ENCODE measurements at regions not wholly inside any gene's neighbourhood (a gene's known extent, or its start where the extent isn't known, plus 50 kb on each side); places are given as distances from the start of the nearest gene placed in this dataset.
A peak's percentile ranks its signal among the peaks of the same experiment; 100 is the strongest.

- H3K27me3 ChIP-seq = no peaks in the 10 kb centered on the region
- no peak overlapping the region for H3K4me3 ChIP-seq
- no peaks in the 10 kb centered on the region for H3K9me3 ChIP-seq
- H3K27ac ChIP-seq = no peak overlapping the region
- H3K4me1 ChIP-seq = no peaks in the 10 kb centered on the region
- DNase-seq = no peak
- H3K36me3 ChIP-seq = no peaks in the 10 kb centered on the region
- TF ChIP-seq POLR2A (IDR thresholded peaks at IDR 0.05) (no peak), CTCF (IDR thresholded peaks at IDR 0.05) (no peak)
Observed at GRCh38 chr4:132619968-132620367, 529.1 kb upstream of the PCDH10 start.

GRCh38 chr4:132642016-132642817 is 506.9 kb upstream of the PCDH10 start:
- H3K27ac ChIP-seq = no peak overlapping the region
- H3K4me1 ChIP-seq = no peaks in the 10 kb centered on the region
- no peak for TF ChIP-seq POLR2A (IDR thresholded peaks at IDR 0.05)
- peak in 4 of 6 experiments; percentile 18 to 43 (median 38) for TF ChIP-seq CTCF (IDR thresholded peaks at IDR 0.05)
- no peak overlapping the region for H3K4me3 ChIP-seq
- H3K27me3 ChIP-seq = no peaks in the 10 kb centered on the region
- H3K36me3 ChIP-seq = no peaks in the 10 kb centered on the region
- no peak for DNase-seq
- no peaks in the 10 kb centered on the region for H3K9me3 ChIP-seq

- H3K4me3 ChIP-seq = no peak overlapping the region
- H3K9me3 ChIP-seq = no peaks in the 10 kb centered on the region
- H3K4me1 ChIP-seq = no peaks in the 10 kb centered on the region
- DNase-seq = no peak
- no peak overlapping the region for H3K27ac ChIP-seq
- no peak for TF ChIP-seq CTCF (IDR thresholded peaks at IDR 0.05)
- no peaks in the 10 kb centered on the region for H3K36me3 ChIP-seq
- no peaks in the 10 kb centered on the region for H3K27me3 ChIP-seq
Observed at GRCh38 chr4:132646186-132646585, 502.9 kb upstream of the PCDH10 start.

- H3K27ac ChIP-seq = no peak overlapping the region
- TF ChIP-seq POLR2A (IDR thresholded peaks at IDR 0.05) = no peak
- no peak for TF ChIP-seq CTCF (IDR thresholded peaks at IDR 0.05)
- no peak overlapping the region for H3K4me3 ChIP-seq
- H3K9me3 ChIP-seq = no peaks in the 10 kb centered on the region
- no peaks in the 10 kb centered on the region for H3K36me3 ChIP-seq
- H3K4me1 ChIP-seq = no peaks in the 10 kb centered on the region
- DNase-seq = no peak
- no peaks in the 10 kb centered on the region for H3K27me3 ChIP-seq
Observed at GRCh38 chr4:132651196-132651595, 497.9 kb upstream of the PCDH10 start.

GRCh38 chr4:132660181-132660580 is 488.9 kb upstream of the PCDH10 start:
- H3K27ac ChIP-seq = no peak overlapping the region
- H3K9me3 ChIP-seq = no peaks in the 10 kb centered on the region
- no peak for TF ChIP-seq CTCF (IDR thresholded peaks at IDR 0.05)
- no peak for TF ChIP-seq POLR2A (IDR thresholded peaks at IDR 0.05)
- H3K4me3 ChIP-seq = no peak overlapping the region
- no peaks in the 10 kb centered on the region for H3K36me3 ChIP-seq
- DNase-seq = no peak
- no peaks in the 10 kb centered on the region for H3K4me1 ChIP-seq
- H3K27me3 ChIP-seq = no peaks in the 10 kb centered on the region

All from Peyer's patch (tissue), 4 donors.